ENCODE measurements at regions not wholly inside any gene's neighbourhood (a gene's known extent, or its start where the extent isn't known, plus 50 kb on each side); places are given as distances from the start of the nearest gene placed in this dataset.

- TF ChIP-seq CTCF (IDR thresholded peaks at IDR 0.05): no peak
- TF ChIP-seq POLR2A (IDR thresholded peaks at IDR 0.05): no peak
Observed at GRCh38 chr12:107586256-107586970, 99.2 kb upstream of the PWP1 start.

Data from esophagus squamous epithelium (tissue), 4 donors.